Effector memory CD4-positive, alpha-beta T cell (primary cell): ENCODE measurements at regions not wholly inside any gene's neighbourhood (a gene's known extent, or its start where the extent isn't known, plus 50 kb on each side); places are given as distances from the start of the nearest gene placed in this dataset.

Experiments
- DNase-seq, 3 donors: peaks; one replicate each; pipeline ENCODE4 v3.0.0-alpha.2; 2020
- H3K27ac ChIP-seq: 2 replicates; pipeline ENCODE4 v1.7.0; 2013; ENCODE audit warnings: mild to moderate bottlenecking, low read length, moderate library complexity; ENCODE audit not compliant: insufficient read depth, poor library complexity, severe bottlenecking
- H3K27me3 ChIP-seq: replicated peaks from 2 replicates; pipeline ENCODE4 v1.7.0; 2013; ENCODE audit warnings: mild to moderate bottlenecking, low read length; ENCODE audit not compliant: insufficient read depth, control insufficient read depth, poor library complexity, severe bottlenecking
- H3K36me3 ChIP-seq: 2 replicates; pipeline ENCODE4 v1.7.0; 2013; ENCODE audit warnings: mild to moderate bottlenecking, low read length, moderate library complexity; ENCODE audit not compliant: control insufficient read depth, insufficient read depth
- H3K4me1 ChIP-seq: 2 replicates; pipeline ENCODE4 v1.7.0; 2013; ENCODE audit warnings: low read length, mild to moderate bottlenecking; ENCODE audit not compliant: control insufficient read depth, insufficient read depth, poor library complexity, severe bottlenecking
- H3K4me3 ChIP-seq: 2 replicates; pipeline ENCODE4 v1.7.0; 2013; ENCODE audit warnings: low read length, low read depth, mild to moderate bottlenecking; ENCODE audit not compliant: insufficient read depth, poor library complexity, severe bottlenecking
- H3K9me3 ChIP-seq: 2 replicates; pipeline ENCODE4 v1.7.0; 2013; ENCODE audit warnings: mild to moderate bottlenecking, low read length, moderate library complexity; ENCODE audit not compliant: control insufficient read depth

DNA sequence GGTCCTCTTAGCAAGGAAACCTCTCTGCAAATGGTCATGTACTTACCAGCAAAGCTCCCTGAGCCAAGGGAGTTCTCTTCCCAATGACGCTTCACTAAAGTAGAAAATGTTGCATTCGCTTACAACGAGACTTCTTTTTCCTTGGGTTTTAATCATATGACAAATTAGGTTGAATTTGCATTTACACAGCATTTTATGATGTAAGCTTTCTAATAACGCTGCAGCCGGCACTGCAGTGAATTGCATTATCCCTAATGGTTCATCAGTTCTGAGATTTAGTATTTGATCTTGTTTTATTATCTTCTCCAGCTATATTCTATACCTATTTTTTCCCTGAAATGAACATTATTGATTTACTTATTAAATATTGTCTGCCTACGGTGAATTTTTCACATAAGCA is 339.3 kb upstream of the PFKP start:
- no peak overlapping the region for H3K27ac ChIP-seq
- H3K9me3 ChIP-seq: no peaks in the 10 kb centered on the region
- H3K36me3 ChIP-seq: no peaks in the 10 kb centered on the region
- no peaks in the 10 kb centered on the region for H3K4me1 ChIP-seq
- no peak for DNase-seq
- no peak overlapping the region for H3K4me3 ChIP-seq
- H3K27me3 ChIP-seq: no peaks in the 10 kb centered on the region

DNA sequence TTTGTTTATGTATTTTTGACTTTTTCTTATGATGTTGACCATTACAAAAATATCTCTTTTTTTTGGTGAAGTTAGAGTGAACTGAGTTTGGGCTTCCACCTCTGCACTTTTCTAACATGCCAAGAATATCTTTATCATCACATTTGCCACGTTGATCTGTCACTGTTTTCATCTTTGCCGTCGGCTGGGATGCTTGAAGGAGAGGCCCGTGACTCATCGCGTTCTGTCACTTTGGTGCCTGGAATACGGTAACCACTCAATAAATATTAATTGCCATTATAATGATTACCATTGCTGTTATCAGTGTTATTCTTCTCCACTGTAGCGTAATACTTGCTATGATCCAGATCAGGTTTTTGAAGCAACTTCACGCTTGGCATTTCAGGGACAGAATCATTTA is 350.8 kb upstream of the PFKP start:
- Histone ChIP-seq H3K9me3 (no peaks in the 10 kb centered on the region), H3K4me1 (no peaks in the 10 kb centered on the region), H3K4me3 (no peak overlapping the region), H3K27ac (no peak overlapping the region), H3K27me3 (no peaks in the 10 kb centered on the region), H3K36me3 (no peaks in the 10 kb centered on the region)
- no peak for DNase-seq

DNA sequence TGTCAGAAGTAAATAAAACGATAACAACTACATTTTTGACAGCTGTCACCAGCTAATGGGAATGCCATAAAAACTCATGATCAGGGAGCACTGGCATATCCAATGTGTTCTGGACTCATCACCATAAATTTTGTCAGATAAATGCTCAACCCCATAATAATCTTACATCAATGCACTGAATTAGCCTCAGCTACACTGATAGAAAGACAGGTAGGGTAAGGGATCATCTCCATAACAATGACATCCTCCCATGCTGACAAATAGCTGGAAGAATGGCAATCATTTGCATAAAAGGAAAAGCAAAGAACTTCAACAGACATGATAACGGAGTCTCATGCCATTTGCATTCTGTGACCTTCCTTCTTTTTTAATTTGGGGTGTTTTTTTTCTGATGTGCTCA is 352.8 kb upstream of the PFKP start:
- no peaks in the 10 kb centered on the region for H3K4me1 ChIP-seq

DNA sequence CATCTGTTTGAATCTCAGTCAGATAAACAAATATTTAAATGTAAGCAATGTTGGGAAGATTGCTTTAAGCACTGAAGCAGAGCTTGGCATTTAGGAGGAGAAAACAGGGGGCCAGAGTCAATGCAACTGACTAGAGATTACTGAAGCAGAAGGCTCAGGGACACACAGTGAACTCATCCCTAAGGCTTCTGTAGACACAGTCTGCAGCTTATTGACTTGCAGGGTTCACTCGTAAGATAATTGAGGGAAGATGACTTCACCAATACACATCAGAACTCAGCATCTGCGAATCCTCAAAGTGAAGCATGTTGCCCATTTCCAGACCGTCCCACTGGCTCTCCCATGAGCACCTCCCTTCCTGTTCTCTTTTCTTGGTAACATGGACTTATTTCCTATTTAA is 363.4 kb upstream of the PFKP start:
- Histone ChIP-seq H3K9me3 (no peaks in the 10 kb centered on the region), H3K4me3 (no peak overlapping the region), H3K27ac (no peak overlapping the region), H3K27me3 (no peaks in the 10 kb centered on the region), H3K4me1 (no peaks in the 10 kb centered on the region), H3K36me3 (no peaks in the 10 kb centered on the region)
- DNase-seq: no peak

More for the DNA sequence above, 352.8 kb upstream of the PFKP start:
- DNase-seq: no peak
- Histone ChIP-seq H3K27me3 (no peaks in the 10 kb centered on the region), H3K4me3 (no peak overlapping the region), H3K36me3 (no peaks in the 10 kb centered on the region), H3K9me3 (no peaks in the 10 kb centered on the region), H3K27ac (no peak overlapping the region)

DNA sequence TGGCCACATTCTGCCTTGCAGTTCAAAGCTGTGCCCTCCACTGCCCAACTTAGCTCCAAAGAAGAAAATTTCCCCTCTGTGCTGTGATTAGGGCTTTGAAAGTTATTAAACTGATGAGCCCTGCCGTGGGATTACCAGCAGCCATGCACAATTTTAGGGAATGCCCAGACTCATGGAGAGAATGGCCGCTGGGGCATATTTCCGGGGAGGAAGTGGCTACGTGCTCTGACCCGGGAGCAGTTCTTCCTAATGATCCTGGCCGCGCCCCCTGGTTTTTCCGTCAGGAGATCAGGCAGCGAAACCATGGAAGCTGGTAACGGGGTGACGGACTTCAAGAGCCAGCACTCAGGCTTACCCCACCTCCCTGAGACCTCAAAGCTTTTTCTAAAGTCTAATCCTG is 365.5 kb upstream of the PFKP start:
- no peaks in the 10 kb centered on the region for H3K36me3 ChIP-seq
- H3K27me3 ChIP-seq: no peaks in the 10 kb centered on the region
- no peak overlapping the region for H3K4me3 ChIP-seq
- no peaks in the 10 kb centered on the region for H3K9me3 ChIP-seq
- H3K4me1 ChIP-seq: no peaks in the 10 kb centered on the region
- no peak overlapping the region for H3K27ac ChIP-seq
- no peak for DNase-seq

DNA sequence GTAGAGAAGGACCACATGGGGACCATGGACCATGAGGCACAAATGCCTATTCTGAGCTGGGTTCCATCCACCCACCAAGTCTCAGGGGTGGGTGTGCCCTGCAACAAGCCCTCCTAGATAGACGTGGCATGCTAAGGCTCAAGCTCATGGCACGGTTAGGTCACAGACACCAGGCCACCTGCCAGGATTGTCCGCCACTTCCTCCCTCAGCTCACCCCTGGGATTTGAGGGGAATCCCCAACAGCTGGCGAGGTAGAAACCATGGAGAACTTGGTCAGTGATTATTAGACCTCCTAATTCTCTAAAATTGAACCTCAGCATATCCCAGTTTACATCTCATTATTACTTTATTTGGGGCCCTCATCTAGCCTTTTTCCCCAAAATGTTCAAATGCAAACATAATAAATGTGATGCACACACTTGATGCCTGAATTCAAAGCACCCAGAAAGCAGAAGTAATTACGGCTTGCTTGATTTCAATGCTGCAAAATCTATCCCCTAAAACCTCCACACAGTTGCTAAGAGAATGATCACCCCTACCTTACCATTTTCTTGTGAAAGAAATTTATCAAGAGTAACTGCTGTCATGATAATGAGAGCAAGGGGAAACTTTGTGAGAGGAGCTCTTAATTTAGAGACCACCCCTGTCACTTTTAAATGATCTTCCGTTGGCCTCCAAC is 366.6 kb upstream of the PFKP start:
- no peak for DNase-seq
- Histone ChIP-seq H3K27me3 (no peaks in the 10 kb centered on the region), H3K4me3 (no peak overlapping the region), H3K36me3 (no peaks in the 10 kb centered on the region), H3K9me3 (no peaks in the 10 kb centered on the region), H3K4me1 (no peaks in the 10 kb centered on the region), H3K27ac (no peak overlapping the region)

DNA sequence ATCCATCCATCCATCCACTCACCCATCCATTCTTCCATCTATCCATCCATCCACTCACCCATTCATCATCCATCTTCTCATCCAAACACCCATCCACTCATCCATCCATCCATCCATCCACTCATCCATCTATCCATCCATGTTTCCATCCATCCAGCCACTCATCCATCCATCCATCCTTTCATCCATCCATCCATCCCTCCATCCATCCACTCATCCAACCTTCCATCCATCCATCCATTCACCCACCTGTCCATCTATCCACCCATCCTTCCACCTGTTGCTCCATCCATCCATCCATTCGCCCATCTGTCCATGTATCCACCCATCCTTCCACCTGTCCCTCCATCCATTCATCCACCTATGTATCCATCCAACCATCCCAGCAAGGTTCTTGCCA is 378.4 kb upstream of the PFKP start:
- Histone ChIP-seq H3K36me3 (no peaks in the 10 kb centered on the region), H3K27ac (no peak overlapping the region), H3K27me3 (no peaks in the 10 kb centered on the region), H3K9me3 (no peaks in the 10 kb centered on the region), H3K4me3 (no peak overlapping the region), H3K4me1 (no peaks in the 10 kb centered on the region)
- DNase-seq: no peak

DNA sequence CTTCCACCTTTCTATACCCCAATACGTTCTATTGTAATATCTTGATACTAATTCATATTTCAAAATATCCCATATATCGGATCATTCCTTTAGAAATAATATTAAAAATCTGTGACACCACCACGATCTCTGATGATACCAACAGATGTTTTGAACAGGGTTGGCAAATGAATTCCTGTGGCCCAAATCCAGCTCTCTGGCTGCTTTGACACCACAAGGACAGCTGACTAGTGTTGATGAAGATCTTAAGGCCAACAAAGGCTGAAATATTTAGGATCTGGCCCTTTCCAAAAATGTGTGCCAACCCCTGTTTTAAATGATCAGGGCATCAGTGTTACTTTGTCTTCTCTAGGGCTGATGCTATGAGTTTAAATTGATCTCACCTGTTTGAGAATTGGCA is 380.7 kb upstream of the PFKP start:
- no peak for DNase-seq
- Histone ChIP-seq H3K4me3 (no peak overlapping the region), H3K4me1 (no peaks in the 10 kb centered on the region), H3K9me3 (no peaks in the 10 kb centered on the region), H3K27me3 (no peaks in the 10 kb centered on the region), H3K27ac (no peak overlapping the region), H3K36me3 (no peaks in the 10 kb centered on the region)

DNA sequence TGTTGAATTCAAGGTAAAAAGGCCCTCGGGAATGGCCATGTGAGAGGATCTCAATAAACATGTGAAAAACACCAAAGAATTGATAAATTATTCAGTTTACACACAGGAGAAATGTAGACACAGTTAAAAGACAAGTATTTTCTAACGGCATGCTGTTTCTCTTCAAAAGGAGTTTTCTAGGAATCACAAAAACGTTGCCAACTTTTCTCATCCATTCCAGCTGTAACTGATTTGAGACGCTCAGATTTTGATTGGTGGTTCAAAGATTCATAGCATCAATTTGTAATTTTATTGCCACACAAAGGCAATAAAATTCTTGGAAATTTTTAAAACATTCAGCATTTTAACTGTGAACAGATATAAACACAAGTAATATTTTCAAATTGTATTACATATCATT is 384.9 kb upstream of the PFKP start:
- H3K27me3 ChIP-seq: no peaks in the 10 kb centered on the region
- no peaks in the 10 kb centered on the region for H3K36me3 ChIP-seq
- no peak overlapping the region for H3K4me3 ChIP-seq
- no peaks in the 10 kb centered on the region for H3K9me3 ChIP-seq
- H3K4me1 ChIP-seq: no peaks in the 10 kb centered on the region
- no peak overlapping the region for H3K27ac ChIP-seq
- no peak for DNase-seq

DNA sequence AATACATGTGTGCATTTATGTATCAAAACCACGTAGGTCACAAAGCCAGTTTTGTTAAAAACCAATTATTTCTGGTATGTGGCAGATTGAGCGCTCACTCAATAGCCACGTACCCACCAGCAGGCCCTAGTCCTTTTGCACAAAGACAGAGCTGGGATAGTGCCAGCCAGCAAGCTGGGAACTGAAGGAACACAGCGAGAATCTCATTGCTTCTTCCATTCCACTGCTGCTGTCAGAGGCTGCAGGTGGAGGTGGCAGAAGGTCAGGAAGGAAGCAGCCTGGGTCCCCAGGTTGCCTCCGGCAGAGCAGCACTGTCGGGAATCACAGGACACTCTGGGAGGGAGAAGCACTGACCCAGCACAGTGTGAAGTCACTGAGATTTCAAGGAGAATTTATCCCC is 385.5 kb upstream of the PFKP start:
- no peak overlapping the region for H3K4me3 ChIP-seq
- no peak overlapping the region for H3K27ac ChIP-seq
- H3K9me3 ChIP-seq: no peaks in the 10 kb centered on the region
- H3K36me3 ChIP-seq: no peaks in the 10 kb centered on the region
- no peak for DNase-seq
- no peaks in the 10 kb centered on the region for H3K27me3 ChIP-seq
- no peaks in the 10 kb centered on the region for H3K4me1 ChIP-seq
